NCI-H524 treated with DMSO at 0.1 percent for 48 hours (cell line): ENCODE measurements at regions not wholly inside any gene's neighbourhood (a gene's known extent, or its start where the extent isn't known, plus 50 kb on each side); places are given as distances from the start of the nearest gene placed in this dataset.
A peak's percentile ranks its signal among the peaks of the same experiment; 100 is the strongest.
"Not testable (repeated sequence)": the region's sequence is repeated elsewhere in the genome, so short reads cannot be mapped to it uniquely, and the experiment has no call there.

Experiments
- DNase-seq: peaks from one replicate; lab custom pipeline; 2025; lab: John Stamatoyannopoulos, UW

DNA sequence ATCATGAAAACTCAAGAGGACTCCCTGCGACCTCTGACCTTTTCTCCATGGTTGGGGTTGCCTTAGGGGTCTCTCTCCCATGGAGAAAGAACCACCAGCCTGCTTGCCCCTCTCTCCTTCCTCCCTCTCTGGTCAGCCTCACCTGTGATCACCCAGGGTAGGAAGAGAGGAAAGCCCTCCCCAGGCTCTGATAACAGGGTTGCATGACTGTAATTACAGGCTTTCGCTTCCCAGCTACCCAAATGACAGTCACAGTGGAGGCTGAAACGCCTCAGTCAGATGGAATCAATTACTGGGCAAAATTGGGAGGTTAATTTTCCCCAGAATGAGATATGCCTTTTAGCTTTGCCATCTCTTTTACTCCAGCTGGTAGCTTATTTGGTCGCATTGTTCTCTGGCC is 265.8 kb upstream of the SOX9 start:
- no peak for DNase-seq

DNA sequence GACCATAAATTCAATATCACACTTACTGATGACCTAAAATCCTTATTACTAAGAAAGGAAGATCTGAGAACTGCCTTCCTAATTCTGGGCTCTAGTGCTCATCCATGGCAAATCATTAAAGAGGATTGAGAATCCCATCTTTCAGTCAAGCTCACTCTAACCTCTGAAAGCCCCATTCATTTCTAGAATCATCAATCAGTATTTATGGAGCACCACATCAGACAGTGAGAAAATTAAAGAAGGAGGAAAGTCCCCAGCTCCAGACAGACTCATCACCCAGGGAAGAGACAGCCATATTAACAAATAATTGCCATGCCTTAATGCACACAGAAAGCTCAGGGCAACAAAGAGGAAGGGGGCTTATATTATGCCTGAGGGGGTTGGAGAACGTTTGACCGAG is 256.1 kb upstream of the SOX9 start:
- DNase-seq: no peak

DNA sequence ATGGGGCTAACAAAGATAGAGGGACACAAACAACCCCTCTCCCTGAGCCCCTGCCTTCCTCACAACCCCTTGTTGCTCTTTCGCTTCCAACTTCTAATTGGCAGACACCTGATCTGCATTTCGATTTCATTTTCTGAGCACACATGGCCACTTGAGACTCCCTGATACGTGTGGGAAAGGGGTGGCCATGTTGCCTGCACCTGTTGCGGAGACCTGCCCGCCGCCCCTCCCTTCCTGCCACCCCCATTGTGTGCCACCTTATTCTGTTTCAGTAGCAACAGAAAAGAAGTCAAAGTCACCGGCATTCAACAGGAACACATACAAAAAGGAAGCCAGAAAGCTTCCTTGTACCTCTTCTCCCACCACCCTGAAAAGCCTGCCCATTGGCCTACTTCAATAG is 254.7 kb upstream of the SOX9 start:
- no peak for DNase-seq

DNA sequence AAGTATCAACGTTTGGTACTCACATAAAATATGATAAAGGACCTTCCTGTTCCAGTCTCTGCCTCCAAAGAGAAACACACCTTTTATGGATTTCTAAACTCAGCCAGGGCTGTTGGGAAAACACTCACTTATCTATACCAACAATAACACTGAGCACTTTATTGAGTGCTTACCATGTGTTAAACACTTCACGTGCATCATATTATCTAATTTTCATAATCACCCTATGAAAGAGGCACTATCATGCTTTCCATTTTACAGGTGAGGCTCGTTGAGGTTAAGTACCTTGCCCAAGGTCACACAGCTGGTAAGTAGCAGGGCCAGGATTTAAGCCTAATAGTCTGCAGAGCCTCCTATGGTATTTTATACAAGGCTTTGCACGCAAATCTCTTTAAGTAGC is 251.5 kb upstream of the SOX9 start:
- DNase-seq: no peak

DNA sequence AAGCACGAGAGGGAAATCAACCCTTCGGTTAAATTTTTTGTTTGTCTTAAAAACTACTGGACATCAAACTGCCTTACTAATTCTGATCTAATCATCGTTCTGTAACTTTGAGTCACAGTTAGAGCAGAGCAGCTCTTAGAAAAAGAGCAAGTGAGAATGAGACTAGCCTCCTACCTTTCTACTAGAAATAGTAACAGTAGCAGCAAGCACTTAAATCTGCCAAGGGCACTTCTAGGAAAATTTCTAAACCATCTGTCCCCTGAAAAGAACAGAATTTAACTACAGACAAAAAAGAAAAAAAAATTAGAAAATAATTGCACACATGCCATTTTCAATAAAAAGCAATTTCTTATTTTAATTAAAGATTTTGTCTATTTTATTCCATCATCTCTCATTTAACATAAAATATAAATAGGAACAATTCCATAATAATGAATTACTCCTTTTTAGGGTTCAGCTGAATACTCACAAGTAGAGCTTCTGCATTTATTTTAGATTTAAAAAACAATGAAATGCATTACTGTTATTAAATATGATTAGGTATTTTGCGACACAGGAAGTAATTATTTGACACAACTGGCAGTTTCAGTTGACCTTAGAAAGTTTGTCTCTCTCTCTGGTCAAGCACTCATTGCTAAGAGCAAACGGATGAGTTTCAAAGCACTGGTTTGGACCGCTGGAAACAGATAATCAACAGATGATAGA is 250.8 kb upstream of the SOX9 start:
- DNase-seq: peak; percentile 6

DNA sequence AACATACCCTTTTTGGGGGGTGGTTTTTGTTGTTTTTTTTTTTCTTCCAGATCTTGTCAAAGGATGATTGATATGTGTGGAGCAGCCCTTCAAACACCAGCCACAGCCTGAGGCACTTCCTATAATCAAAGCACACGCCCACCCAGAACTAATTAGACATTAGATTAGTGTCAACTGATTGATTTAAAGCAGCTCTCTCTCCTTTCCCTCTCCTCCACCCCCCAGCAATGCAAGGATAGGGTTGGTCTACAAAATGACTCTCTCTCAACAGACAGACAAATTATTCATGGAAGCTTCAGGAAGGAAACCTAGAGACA is 250.3 kb upstream of the SOX9 start:
- no peak for DNase-seq

DNA sequence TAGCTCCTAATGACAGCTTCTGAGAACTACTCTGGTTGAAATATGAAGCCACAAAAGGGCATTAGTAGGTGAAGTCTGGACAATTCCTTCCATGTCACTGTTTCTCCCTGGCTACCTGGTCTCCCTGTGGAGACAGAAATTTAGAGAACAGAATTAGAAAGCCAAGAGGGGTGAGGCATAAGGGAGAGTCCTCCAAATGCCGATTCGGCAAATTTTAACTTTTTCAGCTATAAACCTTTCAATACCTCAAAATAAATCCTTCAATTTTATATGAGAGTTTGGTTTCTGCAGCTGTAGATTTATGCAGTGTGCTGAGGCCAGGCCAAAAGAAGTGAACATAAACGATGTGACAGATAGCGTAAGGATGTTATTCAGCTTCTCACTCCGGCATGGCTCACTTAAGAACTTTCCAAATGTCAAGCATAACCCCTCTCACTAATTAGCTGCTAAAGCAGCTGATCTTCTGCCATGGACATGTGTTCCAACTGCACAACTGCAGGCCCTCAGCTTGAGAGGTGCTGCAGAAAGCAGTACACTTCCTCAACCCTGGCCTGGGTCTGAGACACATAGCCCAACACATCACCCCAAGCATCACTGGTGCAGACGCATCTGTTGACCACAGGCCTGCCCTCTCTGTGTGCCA is 247.9 kb upstream of the SOX9 start:
- no peak for DNase-seq

DNA sequence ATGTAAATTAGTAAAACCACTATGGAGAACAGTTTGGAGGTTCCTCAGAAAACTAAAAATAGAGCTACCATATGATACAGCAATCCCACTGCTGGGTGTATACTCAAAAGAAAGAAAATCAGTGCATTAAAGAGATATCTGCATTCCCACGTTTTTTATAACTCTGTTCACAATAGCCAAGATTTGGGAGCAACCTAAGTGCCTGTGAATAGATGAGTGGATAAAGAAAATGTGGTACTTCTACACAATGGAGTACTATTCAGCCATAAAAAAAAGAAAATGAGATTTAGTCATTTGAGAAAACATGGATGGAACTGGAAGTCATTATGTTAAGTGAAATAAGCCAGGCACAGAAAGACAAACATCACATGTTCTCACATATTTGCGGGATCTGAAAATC is 246.0 kb upstream of the SOX9 start:
- not testable (repeated sequence) for DNase-seq

DNA sequence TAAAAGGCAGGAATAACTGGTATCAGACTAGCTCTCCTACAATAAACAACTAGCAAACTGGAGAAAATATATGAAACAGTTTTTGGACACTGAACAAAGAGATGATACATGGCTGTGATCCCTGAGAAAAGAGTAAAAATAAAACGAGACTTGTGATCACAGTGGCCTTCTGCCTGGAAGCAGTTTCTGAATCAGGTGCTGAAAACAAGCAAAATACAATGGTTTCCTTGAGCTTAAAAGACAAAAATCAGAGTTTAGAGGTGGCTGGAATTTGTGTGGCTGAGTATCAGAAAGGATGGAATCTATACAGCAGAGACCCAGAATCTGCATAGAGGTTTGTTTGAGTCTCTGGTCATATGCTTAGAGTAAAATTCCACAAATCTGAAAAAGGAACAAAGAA is 242.5 kb upstream of the SOX9 start:
- DNase-seq: no peak

DNA sequence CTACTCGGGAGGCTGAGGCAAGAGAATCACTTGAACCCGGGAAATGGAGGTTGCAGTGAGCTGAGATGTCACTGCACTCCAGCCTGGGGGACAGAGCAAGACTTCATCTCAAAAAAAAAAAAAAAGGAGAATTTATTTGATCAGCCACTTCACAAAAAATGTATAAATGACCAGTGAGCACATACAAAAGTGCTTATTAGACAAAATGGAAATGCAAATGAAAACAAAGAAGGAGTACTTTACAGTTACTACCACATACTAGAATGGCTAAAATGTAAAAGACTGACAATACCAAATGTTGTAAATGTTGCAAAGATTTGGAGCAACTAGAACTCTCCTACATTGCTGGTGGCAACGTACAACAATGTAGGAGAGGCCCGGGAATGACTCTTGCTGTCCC is 241.8 kb upstream of the SOX9 start:
- DNase-seq: no peak

DNA sequence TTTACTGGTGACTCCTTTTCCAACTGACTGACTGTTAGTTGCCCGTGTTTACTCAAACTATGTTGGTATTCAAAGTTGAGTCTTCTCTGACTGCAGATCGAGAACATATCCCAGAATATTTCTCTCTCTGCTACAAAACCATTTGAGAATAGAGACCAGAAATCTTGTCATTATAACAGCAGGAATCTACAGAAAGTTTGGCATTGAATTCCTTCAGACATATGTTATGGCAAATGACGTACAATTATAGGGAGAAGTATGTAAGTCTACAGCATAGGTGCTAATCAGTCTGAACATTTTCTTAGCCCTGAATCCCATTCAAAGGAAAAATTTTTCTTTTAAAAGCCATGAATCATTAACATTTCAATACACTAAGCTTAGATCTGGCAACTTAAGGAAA is 239.8 kb upstream of the SOX9 start:
- DNase-seq: no peak

DNA sequence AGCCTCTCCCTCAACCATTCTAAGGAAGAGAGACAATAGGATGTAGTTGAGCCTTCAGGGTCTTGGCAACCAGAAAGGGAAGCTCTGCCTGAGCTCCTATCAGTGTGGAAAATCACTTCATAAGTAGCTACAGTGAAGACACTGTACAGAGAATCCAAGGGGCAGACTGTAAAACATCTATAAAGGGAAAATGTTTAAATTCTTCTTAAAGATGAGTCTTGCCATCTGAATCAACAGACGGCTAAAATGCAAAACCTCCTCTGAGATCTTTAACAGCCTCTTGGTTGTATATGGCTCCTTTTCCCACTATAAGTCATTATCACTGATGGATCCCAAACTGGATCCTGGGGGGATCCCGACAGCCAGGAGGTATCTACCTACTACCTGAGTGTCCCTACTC is 239.2 kb upstream of the SOX9 start:
- no peak for DNase-seq

DNA sequence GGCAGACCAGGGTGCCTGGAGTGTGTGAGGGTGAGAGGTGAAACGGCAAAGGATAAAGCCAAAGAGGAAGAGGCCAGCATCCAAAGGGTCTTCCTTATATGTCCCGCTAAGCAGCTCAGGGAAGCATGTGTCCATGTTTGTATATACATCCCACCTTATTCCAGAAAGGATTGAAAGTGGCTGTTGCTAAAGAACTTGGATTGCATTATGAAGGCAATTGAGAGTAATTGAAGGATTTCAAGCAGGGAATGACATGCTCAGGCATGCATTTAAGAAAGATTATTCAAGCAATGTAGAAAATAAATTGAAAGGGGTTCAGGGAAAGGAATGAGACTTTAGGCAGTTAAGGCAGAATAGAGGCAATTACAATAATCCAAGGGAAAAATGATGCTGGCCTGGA is 237.6 kb upstream of the SOX9 start:
- no peak for DNase-seq

DNA sequence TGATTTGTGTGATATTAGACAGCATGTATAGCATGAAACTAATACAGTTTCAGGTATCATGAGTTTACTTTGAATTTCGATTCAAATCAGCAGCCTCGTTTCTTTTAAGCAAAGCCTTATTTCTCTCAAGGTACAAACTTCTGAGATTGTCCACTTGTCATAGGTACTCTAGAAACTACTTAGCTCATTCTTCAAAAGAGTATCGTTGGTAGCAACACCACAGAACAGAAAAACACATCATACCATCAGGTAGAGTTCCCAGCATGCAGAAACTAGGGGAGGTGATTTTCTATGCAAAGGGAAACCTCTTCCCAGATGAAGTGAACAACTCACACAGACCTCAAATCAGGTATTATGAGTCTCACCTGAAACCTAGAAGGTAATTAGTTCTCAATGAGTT is 237.0 kb upstream of the SOX9 start:
- no peak for DNase-seq

DNA sequence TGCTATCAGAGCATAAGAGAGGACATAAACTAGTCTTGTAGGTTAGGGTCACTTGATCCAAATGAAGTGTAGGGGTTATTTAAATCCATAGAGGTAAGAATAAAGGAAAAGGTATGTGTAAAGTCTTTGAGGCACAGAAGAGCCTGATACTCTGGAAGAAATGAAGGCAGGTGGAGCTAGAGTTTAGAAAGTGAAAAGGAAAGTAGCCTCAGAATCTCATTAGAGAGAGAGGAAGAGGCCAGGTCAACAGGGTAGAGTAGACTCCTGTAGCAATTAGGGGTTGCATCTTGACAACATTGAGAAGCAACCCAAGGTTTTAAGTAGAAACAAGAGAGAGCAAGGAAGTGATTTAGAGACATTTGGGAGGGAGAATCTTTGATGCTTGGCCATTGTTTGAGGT is 235.2 kb upstream of the SOX9 start:
- DNase-seq: no peak

DNA sequence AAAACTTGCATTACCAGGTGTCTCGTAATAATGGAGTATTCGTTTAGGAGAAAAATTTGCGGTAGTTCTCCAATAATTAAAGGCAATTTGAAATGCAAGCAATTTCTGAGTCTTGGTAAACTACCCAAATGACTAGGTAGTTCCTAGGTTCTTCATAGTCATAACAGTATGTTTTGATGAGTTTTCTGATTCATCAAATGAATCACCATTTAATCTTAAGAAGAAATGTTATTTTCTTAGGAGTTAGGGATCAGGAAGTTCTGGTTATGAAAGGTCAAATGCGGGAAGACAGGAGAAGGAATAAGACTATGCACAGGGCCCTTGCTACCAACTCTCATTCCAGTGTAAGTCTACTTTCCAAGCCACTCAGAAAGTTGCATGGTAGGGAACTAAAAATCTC is 221.5 kb upstream of the SOX9 start:
- no peak for DNase-seq

DNA sequence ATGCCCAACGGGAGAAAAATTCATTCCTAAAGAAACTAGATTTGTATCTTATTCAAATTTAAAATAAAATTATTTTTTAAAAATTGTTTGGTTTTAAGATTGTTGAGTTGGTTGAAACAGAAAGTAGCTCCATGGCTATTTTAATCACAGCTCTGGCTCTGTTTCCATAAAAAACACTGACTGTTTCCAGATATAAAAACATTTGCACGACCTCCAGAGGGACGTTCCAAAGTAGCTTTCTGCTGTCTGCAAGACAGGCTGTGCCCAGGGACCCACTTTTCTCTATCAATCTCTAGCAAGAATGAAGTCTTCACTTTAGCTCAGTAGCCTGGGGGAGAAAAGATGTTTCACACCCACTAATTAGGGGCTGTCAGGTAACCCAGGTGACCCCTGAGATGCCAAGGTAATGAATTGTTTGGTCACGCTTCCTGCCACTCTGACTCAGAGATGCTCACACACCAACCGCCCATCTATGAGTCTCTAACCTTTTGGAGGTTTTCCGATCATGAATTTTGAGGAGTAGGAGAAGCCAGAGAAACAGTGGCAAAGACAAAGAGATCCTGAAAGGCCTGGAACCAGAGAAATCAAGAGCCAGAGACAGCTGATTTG is 220.1 kb upstream of the SOX9 start:
- DNase-seq: no peak

DNA sequence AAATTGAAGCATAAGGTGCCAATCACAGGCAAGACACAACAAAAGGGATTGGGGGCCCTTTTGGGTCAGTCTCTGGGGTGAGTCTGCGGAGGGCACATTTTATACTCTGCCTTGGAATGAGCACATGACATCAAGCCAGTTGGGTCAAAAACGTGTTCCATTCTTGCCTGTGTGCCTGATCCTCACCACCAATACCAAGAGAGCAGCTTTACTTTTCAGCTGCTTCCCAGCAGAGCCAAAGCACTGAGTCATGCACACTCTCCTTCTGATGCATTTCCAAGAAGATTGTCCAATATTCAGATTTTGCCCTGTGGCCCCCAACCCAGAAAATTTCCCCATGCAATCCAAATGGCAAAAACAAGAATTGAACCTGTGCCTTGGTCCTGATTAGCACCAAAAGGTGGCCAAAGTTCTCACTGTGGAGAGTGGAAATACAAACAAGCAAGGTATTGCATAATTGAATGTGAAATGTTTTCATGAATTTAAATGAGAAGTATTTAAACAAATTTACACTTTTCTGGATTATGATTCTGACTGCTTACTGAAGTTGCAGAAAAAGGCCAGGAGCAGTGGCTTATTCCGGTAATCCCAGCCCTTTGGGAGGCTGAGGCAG is 217.8 kb upstream of the SOX9 start:
- no peak for DNase-seq

DNA sequence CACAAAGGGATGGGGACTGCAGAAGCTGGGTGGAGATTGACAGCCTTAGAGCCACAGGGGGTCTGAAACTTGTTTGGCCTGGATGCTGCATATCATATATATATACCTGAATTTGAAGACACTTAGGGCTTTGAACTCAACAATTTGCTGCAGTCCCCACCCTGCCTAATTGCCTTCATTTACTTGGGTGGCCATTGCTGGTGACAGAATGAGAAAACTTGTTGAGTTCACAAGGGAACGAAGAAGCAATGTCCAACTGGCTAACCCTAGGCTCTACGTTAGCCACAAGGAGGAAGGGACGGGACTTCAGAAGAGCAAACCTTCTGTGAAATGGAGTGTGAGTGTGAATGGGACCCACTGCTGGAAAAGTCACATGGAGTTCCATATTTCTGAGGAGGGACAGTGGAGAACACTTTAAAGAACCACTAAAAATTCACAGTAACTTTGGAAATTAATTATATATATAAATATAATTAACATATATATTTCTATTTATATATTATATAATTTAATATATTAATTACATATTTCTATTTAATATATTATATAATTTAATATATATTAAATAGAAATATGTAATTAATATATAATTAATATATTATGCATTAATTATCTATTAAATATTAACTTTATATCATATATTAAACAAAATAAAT is 215.3 kb upstream of the SOX9 start:
- DNase-seq: no peak

DNA sequence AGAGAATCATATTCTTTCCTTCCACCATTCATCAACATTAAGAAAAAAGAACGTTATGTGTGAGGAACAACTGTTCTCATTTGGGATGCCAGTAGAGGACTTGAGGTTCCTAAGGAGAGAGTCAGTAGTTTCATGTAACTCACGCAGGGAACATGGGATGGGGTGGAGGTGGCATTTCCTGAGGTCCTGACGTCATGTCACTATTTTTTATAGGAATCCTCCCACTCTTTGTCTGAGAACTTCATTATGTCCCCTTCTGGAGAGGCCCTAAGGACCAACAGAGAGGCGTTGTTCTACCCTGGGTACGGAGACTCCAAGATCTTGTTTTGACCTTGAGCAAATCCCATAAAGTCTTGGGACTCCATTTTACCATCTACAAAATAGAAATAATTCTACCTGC is 211.7 kb upstream of the SOX9 start:
- no peak for DNase-seq

DNA sequence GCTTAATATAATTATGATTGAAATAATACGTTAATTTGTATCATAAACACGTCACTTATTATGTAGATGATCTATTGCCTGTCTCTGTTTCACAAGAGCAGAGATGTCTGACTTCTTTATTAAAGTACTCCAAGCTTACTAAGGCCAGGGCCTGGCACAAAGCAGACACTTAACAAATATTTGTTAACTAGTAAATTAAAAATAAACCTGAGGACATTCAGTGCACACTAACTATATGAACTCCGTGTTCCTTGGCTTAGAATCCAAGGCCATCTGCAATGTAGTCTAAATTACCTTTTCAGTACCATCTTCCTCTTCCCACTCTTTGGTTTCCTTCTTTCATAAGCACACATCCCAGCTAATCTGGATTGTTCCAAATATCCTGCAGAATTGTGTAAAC is 210.8 kb upstream of the SOX9 start:
- no peak for DNase-seq

DNA sequence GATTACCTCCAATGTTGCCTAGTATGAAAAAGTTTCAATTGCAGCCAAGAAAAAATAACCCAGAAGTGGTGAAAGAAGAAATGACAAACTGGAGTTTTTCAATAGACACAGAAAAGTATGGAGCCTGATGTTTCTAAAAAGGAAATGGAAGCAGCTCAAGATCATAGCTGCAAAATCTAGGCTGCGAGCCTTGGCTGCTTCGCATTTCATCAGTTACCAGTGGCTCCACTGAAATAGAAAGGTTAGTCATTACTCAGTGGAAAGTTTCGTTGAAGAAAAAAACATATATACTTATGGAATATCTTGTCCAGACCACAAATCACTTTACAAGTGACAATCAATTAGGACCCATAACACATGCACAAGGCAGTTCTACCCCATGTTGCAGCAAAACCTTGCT is 206.8 kb upstream of the SOX9 start:
- DNase-seq: no peak

DNA sequence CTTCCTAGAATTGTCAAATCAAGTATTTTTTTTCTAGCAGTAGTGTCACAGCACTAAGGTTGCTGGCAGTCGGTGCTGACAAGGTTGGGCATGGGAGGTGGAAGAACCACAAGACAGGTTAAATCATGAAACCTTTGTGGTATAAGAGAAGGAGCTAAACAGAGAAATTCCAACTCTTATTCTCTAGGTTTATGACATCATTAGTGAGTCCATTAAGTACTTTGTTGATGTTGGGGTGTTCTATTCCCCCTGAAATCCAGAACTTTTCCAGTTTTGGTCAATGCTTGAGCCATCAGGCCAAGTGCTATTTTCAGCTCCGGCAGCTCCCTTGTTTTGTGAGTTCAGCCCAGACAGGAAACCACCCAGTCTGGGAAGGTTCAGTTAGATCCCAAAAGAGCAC is 206.0 kb upstream of the SOX9 start:
- no peak for DNase-seq
